ENCODE measurements at regions not wholly inside any gene's neighbourhood (a gene's known extent, or its start where the extent isn't known, plus 50 kb on each side); places are given as distances from the start of the nearest gene placed in this dataset.

DNA sequence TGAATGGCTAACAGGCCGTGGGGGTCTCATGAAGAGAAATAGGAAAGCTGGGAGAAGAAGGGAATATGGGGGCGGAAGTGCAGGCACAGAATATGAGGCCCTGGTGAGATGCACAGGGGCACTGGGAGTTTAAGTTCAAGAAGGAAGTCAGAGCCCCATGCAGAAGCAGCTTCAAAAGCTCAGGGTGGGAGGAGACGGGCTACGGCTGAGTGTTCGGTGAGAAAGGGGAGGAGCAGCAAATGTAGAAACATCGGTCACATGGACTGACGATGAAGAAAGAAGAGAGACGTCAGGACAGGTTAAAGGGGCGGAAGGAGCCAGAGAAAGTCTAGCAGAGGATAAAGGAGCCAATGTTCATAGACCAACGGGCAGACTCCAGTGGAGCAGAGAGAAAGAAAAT is 204.5 kb upstream of the ZFHX3 start (continued):
- no peak for TF ChIP-seq CHD7 (IDR thresholded peaks at IDR 0.05; ENCODE audit: insufficient replicate concordance, low read length)
- no peak for TF ChIP-seq SP2 (IDR thresholded peaks at IDR 0.05; ENCODE audit: low read length)
- TF ChIP-seq EGR1 (IDR thresholded peaks at IDR 0.05; ENCODE audit: borderline replicate concordance, low read depth, low read length) = no peak
- no peak for TF ChIP-seq HDAC6 (IDR thresholded peaks at IDR 0.05; ENCODE audit: low read depth, low read length)
- TF ChIP-seq BACH1 (IDR thresholded peaks at IDR 0.05; ENCODE audit: low read length) = no peak

All from H1 (cell line).